IMR-90 (cell line): ENCODE measurements at regions not wholly inside any gene's neighbourhood (a gene's known extent, or its start where the extent isn't known, plus 50 kb on each side); places are given as distances from the start of the nearest gene placed in this dataset.

Source experiments
- ATAC-seq: fragments of 200-7000 bp; cut with Tn5 transposase; 2 replicates; pipeline ENCODE4 v1.9.1; 2020; ENCODE audit warnings: low read depth, mild to moderate bottlenecking, moderate library complexity
- BruUV-seq: library from RNA; stranded (reverse); fragments of 400-500 nt; replicated peaks from 2 replicates; lab custom pipeline; 2021; lab: Mats Ljungman, UMichigan
- CTCF ChIA-PET: fragments of 300-600 bp; formaldehyde crosslinking; extraction: SDS; loops from one replicate; lab custom pipeline; 2021; ENCODE audit warnings: antibody characterized with exemption; lab: Yijun Ruan, JAX
- POLR2A ChIA-PET: fragments of 300-600 bp; sonication (Branson Sonifier 250); formaldehyde crosslinking; loops from one replicate; lab custom pipeline; 2022; ENCODE audit warnings: antibody characterized with exemption; ENCODE audit not compliant: unreplicated experiment; lab: Charles Lee
- DNase-seq: peaks from one replicate; pipeline ENCODE4 v3.0.0; 2013
- H2AFZ ChIP-seq: replicated peaks from 2 replicates; pipeline ENCODE3; 2013; ENCODE audit warnings: low read length, mild to moderate bottlenecking; ENCODE audit not compliant: poor library complexity
- H2AK5ac ChIP-seq: 2 replicates; pipeline ENCODE4 v1.6.1; 2013; ENCODE audit warnings: low read depth, low read length, inconsistent platforms
- H2AK9ac ChIP-seq: replicated peaks from 2 replicates; pipeline ENCODE3; 2013; ENCODE audit warnings: mild to moderate bottlenecking, low read depth, low read length, moderate library complexity; ENCODE audit not compliant: poor library complexity
- H2BK120ac ChIP-seq: 2 replicates; pipeline ENCODE4 v1.6.1; 2013; ENCODE audit warnings: low read depth, low read length, inconsistent platforms
- H2BK15ac ChIP-seq: 3 replicates; pipeline ENCODE4 v1.6.1; 2013; ENCODE audit warnings: low read depth, low read length, inconsistent platforms
- H2BK20ac ChIP-seq: 2 replicates; pipeline ENCODE4 v1.6.1; 2013; ENCODE audit warnings: low read depth, mild to moderate bottlenecking, inconsistent platforms, low read length, moderate library complexity
- H2BK5ac ChIP-seq: 2 replicates; pipeline ENCODE4 v1.6.1; 2013; ENCODE audit warnings: mild to moderate bottlenecking, low read depth, low read length, inconsistent platforms; ENCODE audit not compliant: poor library complexity, severe bottlenecking
- H3K14ac ChIP-seq: replicated peaks from 2 replicates; pipeline ENCODE4 v1.6.1; 2013; ENCODE audit warnings: low read depth, low read length, inconsistent platforms
- H3K18ac ChIP-seq: 2 replicates; pipeline ENCODE4 v1.6.1; 2013; ENCODE audit warnings: low read depth, low read length, control low read depth
- H3K23ac ChIP-seq: 2 replicates; pipeline ENCODE4 v1.6.1; 2013; ENCODE audit warnings: low read depth, low read length, inconsistent platforms
- H3K27ac ChIP-seq: 2 replicates; pipeline ENCODE4 v1.5.1; 2013; ENCODE audit warnings: mild to moderate bottlenecking, control low read depth, low read length; ENCODE audit not compliant: insufficient read depth
- H3K27me3 ChIP-seq: 2 replicates; pipeline ENCODE4 v1.6.1; 2013; ENCODE audit warnings: low read length; ENCODE audit not compliant: control insufficient read depth, insufficient read depth
- H3K36me3 ChIP-seq: 2 replicates; pipeline ENCODE4 v1.6.1; 2013; ENCODE audit warnings: low read length, mixed read lengths; ENCODE audit not compliant: control insufficient read depth, insufficient read depth
- H3K4ac ChIP-seq: 2 replicates; pipeline ENCODE4 v1.6.1; 2013; ENCODE audit warnings: low read depth, low read length, inconsistent platforms
- H3K4me1 ChIP-seq: 2 replicates; pipeline ENCODE4 v1.6.1; 2013; ENCODE audit warnings: low read length, mixed read lengths; ENCODE audit not compliant: control insufficient read depth, insufficient read depth
- H3K4me2 ChIP-seq: 2 replicates; pipeline ENCODE4 v1.6.1; 2013; ENCODE audit warnings: low read depth, mild to moderate bottlenecking, control low read depth, low read length, moderate library complexity
- H3K4me3 ChIP-seq: 2 replicates; pipeline ENCODE4 v1.5.1; 2013; ENCODE audit warnings: low read depth, mild to moderate bottlenecking, control low read depth, low read length, moderate library complexity; ENCODE audit not compliant: insufficient read depth
- H3K56ac ChIP-seq: 2 replicates; pipeline ENCODE4 v1.6.1; 2013; ENCODE audit warnings: low read length, inconsistent platforms; ENCODE audit not compliant: insufficient read depth; ENCODE audit errors: extremely low read depth
- H3K79me1 ChIP-seq, 2 experiments: 2 replicates each; pipeline ENCODE4 v1.6.1; 2013; ENCODE audit warnings: low read length in 2 of 2, inconsistent platforms in 1 of 2, low read depth in 1 of 2
- H3K9ac ChIP-seq: 2 replicates; pipeline ENCODE4 v1.6.1; 2013; ENCODE audit warnings: low read depth, low read length, control low read depth
- H3K9me1 ChIP-seq: 2 replicates; pipeline ENCODE4 v1.6.1; 2013; ENCODE audit warnings: low read length, inconsistent platforms; ENCODE audit not compliant: insufficient read depth
- H3K9me3 ChIP-seq: 2 replicates; pipeline ENCODE4 v1.6.1; 2013; ENCODE audit warnings: low read length; ENCODE audit not compliant: control insufficient read depth, insufficient read depth
- H4K20me1 ChIP-seq: 2 replicates; pipeline ENCODE4 v1.6.1; 2013; ENCODE audit warnings: low read length, inconsistent platforms; ENCODE audit not compliant: insufficient read depth
- H4K5ac ChIP-seq: 2 replicates; pipeline ENCODE4 v1.6.1; 2013; ENCODE audit warnings: mild to moderate bottlenecking, low read depth, low read length, control low read depth
- H4K8ac ChIP-seq, 2 experiments: 2 replicates each; pipeline ENCODE4 v1.6.1; 2013; ENCODE audit warnings: low read depth in 2 of 2, low read length in 2 of 2, control low read depth in 1 of 2, inconsistent platforms in 1 of 2
- H4K91ac ChIP-seq: 2 replicates; pipeline ENCODE4 v1.6.1; 2013; ENCODE audit warnings: low read depth, low read length, inconsistent platforms; ENCODE audit not compliant: insufficient read depth
- BHLHE40 ChIP-seq: fragments of 150-350 bp; IDR thresholded peaks from 2 replicates; pipeline ENCODE4 v1.6.1; 2016; ENCODE audit warnings: mild to moderate bottlenecking, low read depth, low read length
- RFX5 ChIP-seq: IDR thresholded peaks from 2 replicates; pipeline ENCODE4 v1.8.0; 2012; ENCODE audit warnings: low read depth, mild to moderate bottlenecking, low read length, moderate library complexity
- WGBS, 2 experiments: methylation state at CpG; one replicate each; pipeline versions ENCODE4 v1.1.5 to v1.1.7; 2013; ENCODE audit warnings: missing lambda C conversion rate in 2 of 2; ENCODE audit not compliant: insufficient read length in 1 of 2; ENCODE audit errors: extremely low coverage in 2 of 2; 5-methylcytosine and 5-hydroxymethylcytosine counted together
- dilution Hi-C: fragments of 300-500 bp; cut with HindIII; formaldehyde crosslinking; loops from one replicate; pipeline ENCODE4 v1.14.3; 2018; ENCODE audit warnings: low sequenced_read_pairs; ENCODE audit not compliant: unreplicated experiment
- in situ Hi-C: fragments of 300-500 bp; cut with MboI; formaldehyde crosslinking; loops from 3 replicates; pipeline ENCODE4 v1.14.3; 2019; ENCODE audit warnings: low sequenced_read_pairs, inconsistent platforms, mixed read lengths
- intact Hi-C: fragments of 100-400 bp; cut with micrococcal nuclease; formaldehyde crosslinking; loops from 2 replicates; pipeline ENCODE4 v1.10.0; 2022

GRCh38 chr3:144264794-144265193 is 293.2 kb downstream of the DIPK2A start:
- no peak overlapping the region for H4K5ac ChIP-seq
- H2BK20ac ChIP-seq: no peak overlapping the region
- no peak overlapping the region for H3K4me2 ChIP-seq
- no peak overlapping the region for H2BK120ac ChIP-seq
- no peak overlapping the region for H4K91ac ChIP-seq
- no peaks in the 10 kb centered on the region for H3K4me1 ChIP-seq
- H4K8ac ChIP-seq: no peak overlapping the region
- no TSS peak for BruUV-seq
- no peaks in the 10 kb centered on the region for H3K9me3 ChIP-seq
- no peak overlapping the region for H3K18ac ChIP-seq
- H2BK5ac ChIP-seq: no peak overlapping the region
- no peak overlapping the region for H3K4ac ChIP-seq
- H3K36me3 ChIP-seq: no peaks in the 10 kb centered on the region
- no peak overlapping the region for H3K56ac ChIP-seq
- no peak overlapping the region for H2AK9ac ChIP-seq
- in situ Hi-C loops (no loop called here), dilution Hi-C loops (no loop called here), intact Hi-C loops (no loop called here)
- no peak for DNase-seq
- no peak for ATAC-seq
- no peaks in the 10 kb centered on the region for H3K27me3 ChIP-seq
- H2AK5ac ChIP-seq: no peak overlapping the region
- H3K27ac ChIP-seq: no peak overlapping the region
- no peak for TF ChIP-seq BHLHE40
- no peak for TF ChIP-seq RFX5
- no peaks in the 10 kb centered on the region for H3K9me1 ChIP-seq
- H3K4me3 ChIP-seq: no peak overlapping the region
- no peak overlapping the region for H3K9ac ChIP-seq
- H4K20me1 ChIP-seq: no peaks in the 10 kb centered on the region
- CTCF ChIA-PET: no interaction called here
- no peaks in the 10 kb centered on the region for H3K79me1 ChIP-seq
- WGBS, 2 experiments: no CpG with 5 or more reads among the region's 1 CpG
- POLR2A ChIA-PET: no interaction called here
- no peak overlapping the region for H3K23ac ChIP-seq
- no peak overlapping the region for H3K14ac ChIP-seq
- H2AFZ ChIP-seq: no peak overlapping the region
- H2BK15ac ChIP-seq: no peak overlapping the region
